ENCODE measurements at regions not wholly inside any gene's neighbourhood (a gene's known extent, or its start where the extent isn't known, plus 50 kb on each side); places are given as distances from the start of the nearest gene placed in this dataset.

GRCh38 chr1:229710746-229711145, 84.7 kb downstream of the URB2 start:
- no peak for DNase-seq
- Histone ChIP-seq H3K9me2 (no peaks in the 10 kb centered on the region), H3K9ac (no peak overlapping the region), H3F3A (replicated peaks; ENCODE audit: insufficient read depth) (no peaks in the 10 kb centered on the region), H3K9me3 (no peaks in the 10 kb centered on the region), H3K79me2 (ENCODE audit: insufficient read depth) (no peaks in the 10 kb centered on the region), H3K4me2 (no peak overlapping the region), H3K27me3 (ENCODE audit: insufficient read depth) (no peaks in the 10 kb centered on the region), H3K27ac (ENCODE audit: low read depth in 2 of 2, low read length in 1 of 2) (no peak overlapping the region), H3K4me3 (ENCODE audit: low read depth in 2 of 2, low read length in 1 of 2) (no peak overlapping the region), H2AFZ (ENCODE audit: low read depth) (no peak overlapping the region), H3K36me3 (replicated peaks in 1 of 2; ENCODE audit: control insufficient read depth in 1 of 2, insufficient read depth in 2 of 2, low read length in 1 of 2) (no peaks in the 10 kb centered on the region), H3K4me1 (ENCODE audit: control insufficient read depth in 1 of 2, insufficient read depth in 2 of 2, low read depth in 1 of 2, low read length in 1 of 2) (no peaks in the 10 kb centered on the region), H4K20me1 (ENCODE audit: insufficient read depth) (no peaks in the 10 kb centered on the region)
- TF ChIP-seq MEF2A (IDR thresholded peaks at IDR 0.05; ENCODE audit: borderline replicate concordance, low read depth) (no peak), NRF1 (IDR thresholded peaks at IDR 0.05; ENCODE audit: low read depth, low read length) (no peak), FOXJ3 (CRISPR knock-in tag; IDR thresholded peaks at IDR 0.05) (no peak), CTCF (IDR thresholded peaks at IDR 0.05) (no peak)
- TF ChIP-seq, protein P1, sequence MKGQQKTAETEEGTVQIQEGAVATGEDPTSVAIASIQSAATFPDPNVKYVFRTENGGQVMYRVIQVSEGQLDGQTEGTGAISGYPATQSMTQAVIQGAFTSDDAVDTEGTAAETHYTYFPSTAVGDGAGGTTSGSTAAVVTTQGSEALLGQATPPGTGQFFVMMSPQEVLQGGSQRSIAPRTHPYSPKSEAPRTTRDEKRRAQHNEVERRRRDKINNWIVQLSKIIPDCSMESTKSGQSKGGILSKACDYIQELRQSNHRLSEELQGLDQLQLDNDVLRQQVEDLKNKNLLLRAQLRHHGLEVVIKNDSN (IDR thresholded peaks at IDR 0.05; ENCODE audit: borderline replicate concordance, low read depth), result no peak
- ChIA-PET POLR2A (no interaction called here), CTCF (no interaction called here)

DNA sequence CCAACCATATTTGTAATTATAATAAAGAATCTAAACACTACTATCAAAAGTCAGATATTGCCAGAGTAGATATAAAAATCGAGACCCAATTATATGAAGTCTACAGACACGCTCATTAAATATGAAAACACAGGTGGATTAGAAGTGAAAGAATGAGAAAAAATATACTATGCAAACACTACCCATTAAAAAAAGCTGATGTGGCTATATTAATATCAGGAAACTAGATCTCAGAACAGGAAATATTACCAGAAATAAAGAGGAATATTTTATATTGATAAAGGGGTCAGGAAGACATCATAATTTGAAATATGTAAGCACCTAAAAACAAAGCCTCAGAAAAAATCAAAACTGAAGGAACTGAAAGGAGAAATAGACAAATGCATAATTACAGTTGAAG, 88.3 kb downstream of the URB2 start:
- Histone ChIP-seq H4K20me1 (ENCODE audit: insufficient read depth) (no peaks in the 10 kb centered on the region), H3K27ac (ENCODE audit: low read depth in 2 of 2, low read length in 1 of 2) (no peak overlapping the region), H3K4me2 (no peak overlapping the region), H3K4me1 (ENCODE audit: control insufficient read depth in 1 of 2, insufficient read depth in 2 of 2, low read depth in 1 of 2, low read length in 1 of 2) (no peaks in the 10 kb centered on the region), H3K9me3 (no peaks in the 10 kb centered on the region), H3K27me3 (ENCODE audit: insufficient read depth) (no peaks in the 10 kb centered on the region), H3K9me2 (no peaks in the 10 kb centered on the region), H3K79me2 (ENCODE audit: insufficient read depth) (no peaks in the 10 kb centered on the region), H3F3A (replicated peaks; ENCODE audit: insufficient read depth) (no peaks in the 10 kb centered on the region), H3K4me3 (ENCODE audit: low read depth in 2 of 2, low read length in 1 of 2) (no peak overlapping the region), H3K9ac (no peak overlapping the region), H3K36me3 (replicated peaks in 1 of 2; ENCODE audit: control insufficient read depth in 1 of 2, insufficient read depth in 2 of 2, low read length in 1 of 2) (no peaks in the 10 kb centered on the region), H2AFZ (ENCODE audit: low read depth) (no peak overlapping the region)
- TF ChIP-seq NRF1 (IDR thresholded peaks at IDR 0.05; ENCODE audit: low read depth, low read length), result no peak
- no peak for TF ChIP-seq FOSL2 (IDR thresholded peaks at IDR 0.05; ENCODE audit: borderline replicate concordance, low read depth)
- no peak for TF ChIP-seq JUND (IDR thresholded peaks at IDR 0.05)
- no peak for TF ChIP-seq TCF12 (IDR thresholded peaks at IDR 0.05)
- 55% methylated on average over 2 of the region's 2 CpGs for WGBS (ENCODE audit: low lambda C conversion rate)
- no peak for DNase-seq
- ChIA-PET CTCF (interaction anchor here (0.6 to 1.1 kb wide), 2 partner anchors 10 to 12 kb away, joined by 3 to 4 read pairs; no protein-coding TSS in a partner anchor), POLR2A (no interaction called here)

DNA sequence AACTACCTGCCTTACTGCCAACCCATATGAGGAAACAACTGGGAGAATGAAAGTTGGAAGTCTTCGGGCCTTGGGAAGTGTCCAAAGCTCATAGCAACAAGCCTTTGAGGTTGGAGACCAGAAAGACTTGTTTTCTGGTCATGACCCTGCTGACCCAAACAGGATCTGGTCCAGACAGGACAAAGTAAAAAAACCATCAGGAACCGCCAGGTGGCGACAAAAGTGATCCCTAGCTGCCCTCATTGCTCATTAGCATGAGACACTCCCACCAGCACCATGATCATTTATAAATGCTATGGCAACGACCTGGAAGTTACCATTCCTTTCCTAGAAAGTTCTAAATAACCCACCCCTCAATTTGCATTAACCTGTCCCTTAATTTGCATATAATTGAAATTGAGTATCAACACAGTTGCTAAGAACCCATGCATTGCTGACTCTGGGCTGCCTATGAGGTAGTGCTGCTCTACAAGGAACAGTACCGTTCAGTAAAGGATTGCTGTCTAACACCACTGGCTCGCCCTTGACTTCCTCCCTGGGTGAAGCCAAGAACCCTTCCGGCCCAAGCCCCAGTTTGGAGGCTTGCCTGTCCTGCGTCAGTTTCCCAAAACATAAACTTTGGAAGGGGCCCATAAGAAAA, 89.0 kb downstream of the URB2 start:
- Histone ChIP-seq H3K9me2 (no peaks in the 10 kb centered on the region), H3K27ac (ENCODE audit: low read depth in 2 of 2, low read length in 1 of 2) (no peak overlapping the region), H3K4me2 (no peak overlapping the region), H4K20me1 (ENCODE audit: insufficient read depth) (no peaks in the 10 kb centered on the region), H3K36me3 (replicated peaks in 1 of 2; ENCODE audit: control insufficient read depth in 1 of 2, insufficient read depth in 2 of 2, low read length in 1 of 2) (no peaks in the 10 kb centered on the region), H3F3A (replicated peaks; ENCODE audit: insufficient read depth) (no peaks in the 10 kb centered on the region), H3K79me2 (ENCODE audit: insufficient read depth) (no peaks in the 10 kb centered on the region), H3K9ac (no peak overlapping the region), H3K9me3 (no peaks in the 10 kb centered on the region), H3K4me1 (ENCODE audit: control insufficient read depth in 1 of 2, insufficient read depth in 2 of 2, low read depth in 1 of 2, low read length in 1 of 2) (no peaks in the 10 kb centered on the region), H3K4me3 (ENCODE audit: low read depth in 2 of 2, low read length in 1 of 2) (no peak overlapping the region), H3K27me3 (ENCODE audit: insufficient read depth) (no peaks in the 10 kb centered on the region), H2AFZ (ENCODE audit: low read depth) (no peak overlapping the region)
- ChIA-PET POLR2A (no interaction called here), CTCF (interaction anchor here (0.6 kb wide), 1 partner anchor 11 kb away, joined by 3 read pairs; no protein-coding TSS in a partner anchor)
- DNase-seq, result no peak
- 37% methylated on average over 6 of the region's 8 CpGs for WGBS (ENCODE audit: low lambda C conversion rate)
- TF ChIP-seq SMC3 (IDR thresholded peaks at IDR 0.05; ENCODE audit: low read depth, low read length) (peak; percentile 42), NRF1 (IDR thresholded peaks at IDR 0.05; ENCODE audit: low read depth, low read length) (no peak), ZBTB33 (IDR thresholded peaks at IDR 0.05; ENCODE audit: borderline replicate concordance, low read depth) (no peak), EZH2phosphoT487 (IDR thresholded peaks at IDR 0.05; ENCODE audit: borderline replicate concordance, low read depth) (no peak), RAD21 (IDR thresholded peaks at IDR 0.05; ENCODE audit: low read length) (peak; percentile 32; the same call in 1 of the 2 replicates), CHD2 (IDR thresholded peaks at IDR 0.05; ENCODE audit: low read length, partially characterized antibody) (no peak)
- TF ChIP-seq, protein P2, sequence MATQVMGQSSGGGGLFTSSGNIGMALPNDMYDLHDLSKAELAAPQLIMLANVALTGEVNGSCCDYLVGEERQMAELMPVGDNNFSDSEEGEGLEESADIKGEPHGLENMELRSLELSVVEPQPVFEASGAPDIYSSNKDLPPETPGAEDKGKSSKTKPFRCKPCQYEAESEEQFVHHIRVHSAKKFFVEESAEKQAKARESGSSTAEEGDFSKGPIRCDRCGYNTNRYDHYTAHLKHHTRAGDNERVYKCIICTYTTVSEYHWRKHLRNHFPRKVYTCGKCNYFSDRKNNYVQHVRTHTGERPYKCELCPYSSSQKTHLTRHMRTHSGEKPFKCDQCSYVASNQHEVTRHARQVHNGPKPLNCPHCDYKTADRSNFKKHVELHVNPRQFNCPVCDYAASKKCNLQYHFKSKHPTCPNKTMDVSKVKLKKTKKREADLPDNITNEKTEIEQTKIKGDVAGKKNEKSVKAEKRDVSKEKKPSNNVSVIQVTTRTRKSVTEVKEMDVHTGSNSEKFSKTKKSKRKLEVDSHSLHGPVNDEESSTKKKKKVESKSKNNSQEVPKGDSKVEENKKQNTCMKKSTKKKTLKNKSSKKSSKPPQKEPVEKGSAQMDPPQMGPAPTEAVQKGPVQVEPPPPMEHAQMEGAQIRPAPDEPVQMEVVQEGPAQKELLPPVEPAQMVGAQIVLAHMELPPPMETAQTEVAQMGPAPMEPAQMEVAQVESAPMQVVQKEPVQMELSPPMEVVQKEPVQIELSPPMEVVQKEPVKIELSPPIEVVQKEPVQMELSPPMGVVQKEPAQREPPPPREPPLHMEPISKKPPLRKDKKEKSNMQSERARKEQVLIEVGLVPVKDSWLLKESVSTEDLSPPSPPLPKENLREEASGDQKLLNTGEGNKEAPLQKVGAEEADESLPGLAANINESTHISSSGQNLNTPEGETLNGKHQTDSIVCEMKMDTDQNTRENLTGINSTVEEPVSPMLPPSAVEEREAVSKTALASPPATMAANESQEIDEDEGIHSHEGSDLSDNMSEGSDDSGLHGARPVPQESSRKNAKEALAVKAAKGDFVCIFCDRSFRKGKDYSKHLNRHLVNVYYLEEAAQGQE (IDR thresholded peaks at IDR 0.05; ENCODE audit: low read depth, low read length), result no peak

Measured in SK-N-SH (cell line).